DMS153 treated with DMSO at 0.1 percent for 48 hours (cell line): ENCODE measurements at regions not wholly inside any gene's neighbourhood (a gene's known extent, or its start where the extent isn't known, plus 50 kb on each side); places are given as distances from the start of the nearest gene placed in this dataset.
"Not testable (repeated sequence)": the region's sequence is repeated elsewhere in the genome, so short reads cannot be mapped to it uniquely, and the experiment has no call there.

Experiments used
- DNase-seq: peaks from one replicate; lab custom pipeline; 2025; ENCODE audit not compliant: unreplicated experiment; lab: John Stamatoyannopoulos, UW

DNA sequence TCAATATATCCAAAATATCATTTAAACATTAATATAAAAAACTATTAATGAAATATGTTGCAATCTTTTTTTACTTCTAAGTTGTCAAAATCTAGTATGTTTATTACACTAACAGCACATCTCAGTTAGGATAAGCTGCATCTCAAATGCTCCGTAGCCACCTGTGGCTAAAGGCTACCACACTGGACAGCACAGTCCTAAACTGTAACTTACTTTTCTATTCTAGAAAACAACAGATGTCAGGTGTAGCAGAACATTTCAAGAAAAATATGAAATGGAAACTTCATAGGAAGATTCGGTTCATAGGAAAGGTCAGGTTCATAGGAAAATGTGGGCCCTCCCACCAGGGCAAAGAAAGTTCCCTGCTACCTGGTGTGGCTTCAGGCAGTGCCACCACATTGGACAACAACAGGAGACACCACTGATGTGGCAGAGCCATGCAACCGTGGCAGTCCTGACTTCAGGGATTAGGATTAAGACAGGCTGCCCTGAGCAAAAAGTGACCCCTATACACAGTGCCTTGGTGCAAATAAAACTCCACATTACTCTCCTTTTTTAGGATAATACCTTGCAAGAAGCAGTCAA, 197.8 kb upstream of the NR4A3 start:
- DNase-seq: no peak

DNA sequence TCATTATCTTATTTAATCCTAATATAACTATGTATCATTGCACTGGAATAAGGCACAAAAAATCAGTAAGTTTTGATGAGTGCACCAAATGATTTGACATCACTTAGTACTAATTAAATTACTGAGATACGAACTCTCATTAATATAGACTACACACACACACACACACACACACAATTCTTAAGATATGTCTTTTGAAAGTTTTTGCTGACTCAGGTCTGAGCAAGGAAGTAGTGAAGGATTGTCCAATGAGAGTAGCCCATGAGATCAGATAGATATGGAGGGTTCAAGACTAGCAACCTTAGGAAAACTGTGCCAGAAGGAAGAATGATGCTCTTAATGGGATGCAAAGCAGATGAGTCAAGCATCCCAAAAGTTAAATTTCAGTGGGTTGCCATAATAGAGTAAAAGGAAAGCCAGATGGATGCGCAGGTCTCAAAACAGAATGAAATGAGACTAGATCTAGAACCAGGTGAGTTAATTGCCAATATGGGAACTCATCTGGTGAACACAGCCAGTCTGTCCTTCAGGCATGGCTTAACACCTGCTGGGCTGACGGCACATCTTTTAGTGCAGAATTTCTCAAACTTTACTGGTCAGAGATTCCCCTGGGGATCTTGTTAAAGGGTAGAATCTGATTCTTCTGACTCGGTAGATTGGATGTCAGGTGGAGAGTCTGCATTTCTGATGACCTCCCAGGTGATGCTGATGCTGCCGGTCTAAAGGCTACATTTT, 197.0 kb upstream of the NR4A3 start:
- no peak for DNase-seq

DNA sequence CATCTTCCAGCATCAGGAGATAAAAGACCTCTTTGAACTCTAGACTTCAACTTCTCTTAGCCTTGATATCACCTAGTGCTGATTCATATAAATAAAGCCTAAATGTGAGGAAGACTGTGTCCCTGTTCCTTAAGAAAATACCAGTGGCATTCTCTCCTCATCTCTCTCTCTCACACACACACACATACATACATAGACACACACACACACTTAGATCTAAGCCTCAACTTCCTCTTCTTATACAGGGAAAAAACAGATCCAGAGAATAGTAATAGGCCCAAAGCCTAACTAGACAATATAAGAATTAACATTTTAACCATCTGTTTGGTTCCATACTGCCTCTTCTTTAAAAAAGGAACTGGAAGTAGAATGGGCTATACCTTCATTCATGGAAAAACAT, 195.3 kb upstream of the NR4A3 start:
- no peak for DNase-seq

DNA sequence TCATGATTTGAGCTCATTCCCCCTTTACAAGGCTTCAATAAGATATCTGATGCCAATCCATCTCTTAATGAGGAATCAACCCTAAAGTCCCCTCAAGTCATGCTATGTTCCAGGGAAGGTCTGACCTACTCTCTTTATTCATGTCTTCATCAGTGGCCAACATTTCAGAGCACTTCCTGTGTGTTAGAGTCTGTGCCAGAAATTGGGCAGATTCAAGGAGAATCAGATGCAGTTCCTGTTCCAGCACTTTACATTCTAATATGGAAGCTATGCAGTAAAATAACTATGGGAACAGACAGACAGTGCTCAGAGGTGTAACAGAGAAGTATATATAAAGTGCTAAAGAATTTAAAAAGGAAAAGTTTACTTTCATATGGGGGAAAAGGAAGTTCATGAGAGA, 193.4 kb upstream of the NR4A3 start:
- no peak for DNase-seq

DNA sequence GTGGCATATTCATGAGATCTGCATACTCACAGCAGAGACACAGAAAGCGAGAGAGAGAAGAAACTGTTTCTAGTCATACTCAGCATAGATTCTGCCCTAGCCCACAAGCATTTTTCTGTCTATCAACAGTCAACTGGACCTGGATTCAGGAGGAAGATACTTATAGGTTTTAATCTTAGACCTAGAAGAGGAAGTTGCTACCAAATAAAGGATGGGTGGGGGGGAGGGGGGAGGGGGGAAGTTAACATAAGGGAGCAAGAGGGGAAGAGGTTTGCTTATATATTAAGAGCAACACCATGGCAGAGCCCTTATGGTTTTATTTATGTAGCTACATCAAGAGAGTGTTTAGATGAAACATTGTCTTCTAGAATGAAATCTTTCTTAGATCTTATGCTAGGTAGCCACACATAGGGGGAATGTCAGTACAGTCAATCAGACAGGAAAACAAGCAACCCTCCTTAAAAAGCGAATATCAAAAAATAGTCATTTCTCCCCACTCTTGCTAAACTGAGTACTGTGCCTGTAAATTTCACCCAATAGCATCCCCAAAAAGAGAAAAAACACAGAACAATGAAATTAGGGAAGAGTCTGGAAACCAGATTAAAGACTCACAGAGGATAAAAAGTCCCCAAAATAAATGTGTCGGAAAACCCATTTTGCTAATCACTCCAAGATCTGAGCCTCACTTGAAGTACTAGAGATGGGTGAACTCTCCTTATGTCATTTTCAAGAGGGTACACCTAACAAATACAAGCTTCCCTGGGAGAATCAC, 192.7 kb upstream of the NR4A3 start:
- DNase-seq: no peak

DNA sequence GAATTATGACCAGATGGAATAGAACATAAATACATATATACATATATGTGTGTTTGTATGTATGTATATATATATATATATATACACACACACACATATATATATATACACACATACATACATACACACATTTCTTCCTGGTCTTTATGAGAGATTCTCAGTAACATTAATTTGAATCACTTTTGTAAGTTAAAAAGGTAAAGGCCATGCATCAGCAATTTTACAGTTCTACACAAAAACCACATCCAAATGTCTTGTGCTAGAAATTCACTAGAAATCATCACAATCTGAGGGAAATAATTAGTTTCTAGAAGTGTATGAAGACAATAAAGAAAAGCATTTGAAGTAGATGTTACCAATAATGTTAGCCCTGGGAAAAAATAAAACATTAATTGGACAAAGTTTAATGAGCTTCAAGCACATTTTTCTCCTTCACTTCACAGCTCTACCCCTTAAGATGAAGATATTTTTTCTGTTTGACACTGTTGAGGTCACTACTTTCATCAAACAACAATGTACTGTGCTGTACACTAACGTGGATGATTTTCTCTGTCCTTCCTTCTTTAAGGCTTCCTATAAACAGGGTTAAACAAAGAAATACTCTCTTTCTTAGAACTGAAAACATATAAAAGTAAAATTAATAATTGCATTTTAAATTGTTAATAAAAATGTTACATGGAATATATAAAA, 189.2 kb upstream of the NR4A3 start:
- no peak for DNase-seq

DNA sequence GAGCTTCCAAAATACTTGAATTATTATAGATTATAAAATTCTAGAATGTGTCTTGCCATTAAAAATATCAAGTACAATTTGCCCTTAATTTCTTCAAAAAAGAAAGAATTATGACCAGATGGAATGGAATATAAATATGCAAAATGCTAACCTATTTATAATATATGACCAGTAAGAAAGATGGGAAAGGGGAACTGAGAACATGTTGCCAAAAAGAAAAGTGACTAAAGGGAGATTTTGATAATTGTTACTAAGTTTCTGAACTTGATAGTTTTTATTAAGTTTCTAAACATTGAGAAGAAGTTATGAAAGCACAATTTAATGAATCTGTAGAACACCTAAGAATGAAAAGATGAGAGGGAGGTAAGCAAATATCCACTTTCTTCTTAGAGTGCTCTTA, 188.4 kb upstream of the NR4A3 start:
- DNase-seq: no peak

DNA sequence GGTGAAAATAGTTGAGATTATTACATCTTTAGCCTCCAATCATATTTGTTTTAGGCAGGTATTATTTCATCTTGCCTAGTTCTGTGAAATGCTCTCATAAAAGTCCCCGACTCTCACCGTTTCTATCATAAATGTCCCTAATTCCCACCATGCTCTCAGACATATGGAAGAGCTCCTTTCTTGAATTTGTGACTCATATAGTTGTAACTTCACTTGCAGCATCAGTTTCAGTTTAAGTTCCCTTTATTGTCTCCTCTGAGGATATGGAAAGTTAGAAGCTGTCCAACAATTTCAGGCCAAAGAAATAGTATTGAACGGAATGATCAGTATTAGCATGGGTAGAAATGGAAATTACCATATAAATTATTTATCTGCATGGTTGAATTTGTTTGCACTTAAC, 187.5 kb upstream of the NR4A3 start:
- no peak for DNase-seq

DNA sequence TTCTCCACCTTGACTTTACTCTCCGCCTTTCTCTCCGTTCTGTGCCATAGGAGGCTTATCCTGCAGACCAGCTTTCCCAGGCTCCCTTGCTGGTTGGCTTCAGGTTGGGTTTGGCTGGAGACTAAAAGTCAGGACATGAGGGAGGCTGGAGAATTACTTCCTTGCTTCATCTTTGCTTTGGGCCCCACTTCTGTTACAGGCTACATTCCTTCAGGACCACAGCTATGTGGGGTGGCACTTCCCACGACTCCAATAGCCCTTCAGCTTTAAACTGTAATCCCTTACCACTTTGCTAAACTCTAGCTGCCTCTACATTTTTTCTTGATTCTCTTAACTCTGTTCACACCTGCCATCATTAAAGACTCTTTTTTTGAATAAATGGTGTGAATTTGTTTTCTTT, 186.7 kb upstream of the NR4A3 start:
- DNase-seq: no peak

DNA sequence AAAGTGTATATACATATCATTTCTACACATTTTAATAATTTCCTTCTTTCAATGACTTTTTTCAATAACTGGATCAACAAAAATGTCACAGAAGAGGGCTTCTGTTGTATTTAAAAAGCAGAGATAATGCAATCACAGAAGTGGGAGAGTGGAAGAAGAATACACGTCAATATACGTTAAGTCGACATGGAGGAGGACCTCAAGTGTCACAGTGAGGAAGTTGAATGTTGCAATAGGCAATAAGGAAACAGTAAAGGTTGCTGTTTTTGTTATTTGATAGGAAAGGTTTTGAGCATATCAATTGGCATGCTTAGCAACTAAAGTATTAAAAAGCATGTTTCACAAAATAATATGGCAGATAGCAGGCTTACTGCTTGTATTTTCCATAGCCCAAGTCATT, 184.0 kb upstream of the NR4A3 start:
- no peak for DNase-seq

DNA sequence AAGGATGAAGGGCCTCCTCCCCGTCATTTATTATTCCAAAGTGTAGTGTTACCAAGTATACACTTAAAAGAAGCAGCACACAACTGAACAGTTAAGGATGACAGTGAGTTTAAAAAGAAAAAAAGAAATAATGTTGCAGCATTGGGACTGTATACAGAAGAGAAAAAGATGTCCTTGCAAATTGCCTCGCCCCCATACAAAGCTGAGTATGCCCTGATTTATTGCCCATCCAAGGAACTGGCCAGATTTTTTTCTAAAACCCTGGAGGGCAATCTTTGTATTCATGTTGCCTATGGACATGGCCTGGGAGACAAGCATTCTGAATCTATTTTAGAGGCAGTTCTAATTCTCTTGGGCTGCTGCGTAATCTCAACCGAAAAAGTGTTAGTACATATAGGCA, 182.7 kb upstream of the NR4A3 start:
- no peak for DNase-seq

DNA sequence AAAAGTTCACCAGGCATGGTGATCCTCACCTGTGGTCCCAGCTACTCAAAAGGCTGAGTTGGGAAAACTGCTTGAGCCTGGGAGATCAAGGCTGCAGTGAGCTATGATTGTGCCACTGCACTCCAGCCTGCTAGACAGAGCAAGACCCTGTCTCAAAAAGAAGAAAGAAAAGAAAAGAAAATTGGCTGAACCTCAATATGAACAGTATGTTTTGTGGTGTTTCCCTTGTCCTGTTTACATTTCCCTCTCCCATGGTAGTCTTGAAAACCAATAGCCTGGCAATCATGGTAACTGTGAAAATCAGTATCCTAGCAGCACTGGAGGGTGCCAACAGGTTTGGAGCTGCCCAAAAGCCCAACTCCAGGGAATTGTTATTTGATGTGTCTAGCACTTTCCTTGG, 174.1 kb upstream of the NR4A3 start:
- no peak for DNase-seq

DNA sequence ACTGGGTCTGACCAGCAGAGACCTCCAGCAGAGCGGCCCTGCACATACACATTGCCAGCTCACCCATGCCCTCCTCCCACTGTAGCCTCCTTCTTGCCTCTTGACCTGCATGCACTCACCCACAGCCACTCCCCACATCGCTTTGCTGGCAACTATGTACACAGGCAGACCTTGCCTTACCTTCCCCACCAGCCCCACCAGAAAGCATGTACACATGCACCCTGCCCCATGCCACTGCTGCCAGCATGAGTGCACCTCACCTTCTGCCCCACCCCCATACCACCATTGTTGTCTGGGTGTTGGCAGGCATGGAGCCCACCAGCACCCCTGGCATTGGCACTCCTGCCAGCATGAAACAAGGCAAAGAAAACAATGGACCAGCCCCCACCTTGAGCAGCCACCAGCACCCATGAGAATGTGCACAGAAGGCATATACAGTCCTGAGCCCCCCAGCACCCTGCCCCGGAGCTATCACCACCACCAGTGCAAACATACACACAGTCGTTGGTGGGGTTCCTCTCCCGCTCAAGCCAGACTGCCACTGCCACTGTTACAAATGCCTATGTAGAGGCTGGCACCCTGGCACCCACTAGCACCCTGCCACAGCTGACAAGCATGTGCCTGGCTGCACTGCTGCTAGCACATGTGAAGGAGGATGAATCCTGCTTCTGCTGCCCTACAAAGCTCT, 171.4 kb upstream of the NR4A3 start:
- DNase-seq: no peak

DNA sequence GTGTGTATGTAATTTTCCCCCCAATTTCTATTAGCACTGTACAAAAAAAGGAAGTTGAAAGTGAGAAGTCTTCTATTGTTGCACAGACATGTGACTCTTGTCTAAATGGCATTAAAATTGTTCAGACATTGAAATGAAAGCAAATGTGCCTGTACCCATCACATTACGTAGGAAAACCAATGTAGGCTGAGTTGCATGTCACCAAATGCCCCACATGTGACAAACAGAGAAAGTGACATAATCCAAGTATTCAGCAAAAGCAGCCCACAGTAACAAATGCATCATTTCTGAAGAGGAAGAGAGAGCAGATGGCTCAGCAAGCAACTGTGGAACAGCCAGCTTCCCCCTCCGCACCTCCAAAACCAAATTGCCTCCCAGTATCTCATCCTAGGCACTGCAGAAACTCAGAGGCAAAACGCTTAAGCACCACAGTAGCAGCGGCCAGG, 161.5 kb upstream of the NR4A3 start:
- DNase-seq: no peak

DNA sequence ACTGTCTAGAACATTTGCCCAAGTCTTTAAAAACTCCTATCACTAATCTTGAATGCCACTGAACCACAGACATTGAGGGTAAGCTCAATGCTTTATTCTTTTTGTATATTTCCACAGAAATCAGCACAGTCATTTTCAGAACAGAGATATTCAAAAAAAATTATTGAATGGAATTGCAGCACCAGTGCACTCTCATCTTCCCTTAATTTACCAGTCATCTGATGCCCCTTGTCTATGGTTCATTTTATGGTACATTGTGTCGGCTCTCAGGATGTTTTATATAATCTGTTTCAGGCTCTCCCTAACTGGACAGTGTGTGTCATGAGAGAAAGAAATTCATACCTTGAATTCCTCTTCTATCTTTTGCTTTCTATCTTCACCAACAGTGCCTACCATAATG, 158.4 kb upstream of the NR4A3 start:
- no peak for DNase-seq

DNA sequence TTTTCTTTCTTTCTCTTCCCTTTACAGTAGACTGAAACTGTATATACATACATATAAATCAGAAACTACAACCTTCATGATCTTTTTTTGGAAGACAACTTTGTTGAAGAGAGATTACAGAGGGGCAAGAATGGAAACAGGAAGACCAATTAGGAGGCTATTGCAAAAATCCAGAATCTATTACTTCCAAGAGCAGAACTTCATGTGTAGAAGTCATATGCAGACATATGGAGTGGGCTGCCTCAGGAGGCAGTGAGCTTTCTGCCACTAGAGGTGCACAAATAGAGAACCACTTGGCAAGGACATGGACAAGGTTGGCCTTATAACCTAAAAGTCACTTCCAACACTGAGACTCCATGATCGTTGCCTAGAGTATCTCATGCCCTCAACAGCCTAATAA, 157.8 kb upstream of the NR4A3 start:
- no peak for DNase-seq

DNA sequence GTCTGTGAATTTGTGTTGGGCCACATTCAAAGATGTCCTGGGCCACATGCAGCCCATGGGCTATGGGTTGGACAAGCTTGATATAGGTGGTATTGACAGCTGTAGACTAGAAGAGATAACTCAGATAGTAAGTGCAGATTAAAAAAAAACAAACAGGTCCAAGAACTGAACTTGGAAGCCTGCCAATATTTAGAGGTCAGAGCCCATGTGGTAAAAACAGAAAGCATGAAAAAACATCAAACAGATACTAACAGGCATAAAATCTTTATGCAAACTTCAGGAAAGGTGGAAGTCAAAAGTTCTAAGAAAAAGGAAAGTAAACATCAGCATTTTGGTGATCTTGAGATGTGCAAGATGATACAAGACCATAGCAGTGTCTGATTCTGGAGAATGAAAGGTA, 155.1 kb upstream of the NR4A3 start:
- DNase-seq: no peak

DNA sequence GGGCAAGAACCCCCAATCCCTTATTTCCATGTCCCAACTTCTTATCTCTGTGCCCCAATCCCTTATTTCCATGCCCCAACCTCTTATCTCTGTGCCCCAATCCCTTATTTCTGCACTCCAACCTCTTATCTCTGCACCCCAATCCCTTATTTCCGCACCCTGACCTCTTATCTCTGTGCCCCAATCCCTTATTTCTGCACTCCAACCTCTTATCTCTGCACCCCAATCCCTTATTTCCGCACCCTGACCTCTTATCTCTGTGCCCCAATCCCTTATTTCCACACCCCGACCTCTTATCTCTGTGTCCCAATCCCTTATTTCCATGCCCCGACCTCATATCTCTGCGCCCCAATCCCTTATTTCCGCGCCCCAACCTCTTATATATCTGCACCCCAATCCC, 150.8 kb upstream of the NR4A3 start:
- not testable (repeated sequence) for DNase-seq

DNA sequence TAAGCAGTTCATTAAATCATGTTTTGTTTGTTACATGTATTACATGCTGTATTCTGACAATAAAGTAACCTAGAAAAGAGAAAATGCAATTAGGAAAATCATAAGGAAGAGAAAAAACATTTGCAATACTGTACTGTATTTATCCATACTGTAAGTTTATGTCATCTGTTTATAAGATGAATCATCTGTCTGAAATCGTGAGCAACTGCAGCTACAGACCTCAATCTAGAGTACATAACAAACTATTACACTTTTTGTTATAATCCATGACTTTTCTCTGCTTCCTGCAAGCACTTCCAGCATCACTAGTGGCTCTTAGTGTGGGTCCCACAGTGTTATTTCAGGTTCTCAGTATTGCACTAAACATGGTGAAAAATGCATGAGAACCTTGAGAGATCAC, 144.4 kb upstream of the NR4A3 start:
- no peak for DNase-seq

DNA sequence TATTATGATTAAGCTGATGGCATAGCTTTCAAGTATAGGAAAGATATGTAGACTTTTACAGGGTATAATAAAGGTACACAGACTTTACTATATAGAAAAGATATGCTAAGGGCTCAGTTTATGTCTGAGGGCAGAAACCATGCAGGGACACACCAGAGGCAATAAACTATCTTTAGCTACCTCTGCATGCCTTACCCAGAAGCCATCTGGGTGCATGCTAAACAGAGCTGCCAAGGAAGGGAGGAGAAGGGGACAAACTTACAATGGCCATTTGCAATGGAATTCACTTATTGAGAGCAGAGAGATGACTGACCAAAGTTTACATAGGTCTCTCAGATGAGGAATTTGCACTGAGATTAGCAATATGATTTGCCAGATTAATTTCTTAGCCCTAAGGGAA, 143.1 kb upstream of the NR4A3 start:
- DNase-seq: no peak

DNA sequence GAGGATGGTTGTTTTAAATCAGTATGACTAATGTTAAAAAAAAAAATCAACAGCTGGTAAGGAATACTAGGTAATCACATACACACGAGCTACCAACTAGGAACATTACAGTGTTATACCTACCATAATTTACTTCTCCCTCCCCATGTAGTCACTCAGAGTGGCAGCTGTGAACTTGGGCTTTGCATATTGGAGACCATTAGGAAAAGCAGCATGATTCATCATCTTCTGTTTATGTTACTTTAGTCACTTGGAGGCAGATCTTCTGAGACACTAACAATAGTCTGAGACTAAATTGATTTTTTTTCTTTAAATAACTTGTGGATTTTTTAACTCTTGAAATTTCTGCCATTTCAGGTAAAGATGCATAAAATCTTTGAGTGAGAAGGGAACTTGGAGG, 141.5 kb upstream of the NR4A3 start:
- no peak for DNase-seq
